ENCODE measurements at regions not wholly inside any gene's neighbourhood (a gene's known extent, or its start where the extent isn't known, plus 50 kb on each side); places are given as distances from the start of the nearest gene placed in this dataset.
"Not testable (repeated sequence)": the region's sequence is repeated elsewhere in the genome, so short reads cannot be mapped to it uniquely, and the experiment has no call there.

DNA sequence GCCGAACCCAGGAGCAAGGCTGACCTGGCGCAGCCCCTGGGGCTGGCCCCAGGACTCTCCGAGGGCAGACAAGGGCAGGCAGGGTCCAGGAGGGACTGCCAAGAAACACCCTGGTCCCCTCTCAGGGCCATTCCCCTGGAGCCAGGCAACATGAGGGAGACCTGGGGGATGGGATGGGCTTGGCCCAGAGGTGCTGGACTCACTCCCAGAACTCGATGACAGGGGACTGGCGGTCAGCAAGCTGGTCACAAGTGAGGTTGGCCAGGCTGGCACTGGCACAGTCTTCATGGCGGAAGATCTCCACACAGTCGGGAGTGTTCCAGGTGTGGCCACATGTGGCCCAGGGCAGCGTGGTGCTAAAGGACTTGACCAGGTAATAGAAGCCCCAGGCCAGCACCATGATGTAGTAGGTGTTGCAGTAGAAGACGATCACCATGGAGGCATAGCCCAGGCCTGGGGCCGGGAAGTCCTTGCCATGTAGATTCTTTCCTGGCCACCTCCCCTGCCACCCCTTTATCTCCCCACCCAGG, 206.4 kb upstream of the TP53TG3 start:
- not testable (repeated sequence) for TF ChIP-seq GABPA, MAX (IDR thresholded peaks at IDR 0.05; ENCODE audit: low read depth)
- TF ChIP-seq, protein P1, sequence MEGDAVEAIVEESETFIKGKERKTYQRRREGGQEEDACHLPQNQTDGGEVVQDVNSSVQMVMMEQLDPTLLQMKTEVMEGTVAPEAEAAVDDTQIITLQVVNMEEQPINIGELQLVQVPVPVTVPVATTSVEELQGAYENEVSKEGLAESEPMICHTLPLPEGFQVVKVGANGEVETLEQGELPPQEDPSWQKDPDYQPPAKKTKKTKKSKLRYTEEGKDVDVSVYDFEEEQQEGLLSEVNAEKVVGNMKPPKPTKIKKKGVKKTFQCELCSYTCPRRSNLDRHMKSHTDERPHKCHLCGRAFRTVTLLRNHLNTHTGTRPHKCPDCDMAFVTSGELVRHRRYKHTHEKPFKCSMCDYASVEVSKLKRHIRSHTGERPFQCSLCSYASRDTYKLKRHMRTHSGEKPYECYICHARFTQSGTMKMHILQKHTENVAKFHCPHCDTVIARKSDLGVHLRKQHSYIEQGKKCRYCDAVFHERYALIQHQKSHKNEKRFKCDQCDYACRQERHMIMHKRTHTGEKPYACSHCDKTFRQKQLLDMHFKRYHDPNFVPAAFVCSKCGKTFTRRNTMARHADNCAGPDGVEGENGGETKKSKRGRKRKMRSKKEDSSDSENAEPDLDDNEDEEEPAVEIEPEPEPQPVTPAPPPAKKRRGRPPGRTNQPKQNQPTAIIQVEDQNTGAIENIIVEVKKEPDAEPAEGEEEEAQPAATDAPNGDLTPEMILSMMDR (IDR thresholded peaks at IDR 0.05), result not testable (repeated sequence)

Data from SK-N-SH (cell line).